GM20000 (cell line): ENCODE measurements at regions not wholly inside any gene's neighbourhood (a gene's known extent, or its start where the extent isn't known, plus 50 kb on each side); places are given as distances from the start of the nearest gene placed in this dataset.

Experiments
- DNase-seq: peaks from one replicate; pipeline ENCODE4 v3.0.0; 2012; ENCODE audit warnings: low spot score
- CTCF ChIP-seq: IDR thresholded peaks from 2 replicates; pipeline ENCODE4 v1.5.1; 2012; ENCODE audit warnings: mild to moderate bottlenecking, control low read depth; ENCODE audit errors: extremely low read depth, missing control alignments

- no peak for DNase-seq
- TF ChIP-seq CTCF: no peak
Measured at GRCh38 chr18:28712172-28712571, 535.2 kb upstream of the CDH2 start.

GRCh38 chr18:28711096-28711495, 534.2 kb upstream of the CDH2 start:
- TF ChIP-seq CTCF: no peak
- DNase-seq: no peak

GRCh38 chr18:28707006-28707405, 530.1 kb upstream of the CDH2 start:
- no peak for TF ChIP-seq CTCF

GRCh38 chr18:28706397-28706796, 529.5 kb upstream of the CDH2 start:
- no peak for DNase-seq
- no peak for TF ChIP-seq CTCF

More at GRCh38 chr18:28707006-28707405, 530.1 kb upstream of the CDH2 start:
- DNase-seq: no peak

GRCh38 chr18:28705482-28705881, 528.6 kb upstream of the CDH2 start:
- no peak for TF ChIP-seq CTCF
- DNase-seq: no peak

- DNase-seq: no peak
- TF ChIP-seq CTCF: no peak
Measured at GRCh38 chr18:28692337-28692736, 515.4 kb upstream of the CDH2 start.

GRCh38 chr18:28691496-28691840, 514.5 kb upstream of the CDH2 start:
- TF ChIP-seq CTCF: no peak
- no peak for DNase-seq
